H9 (cell line): ENCODE measurements at regions not wholly inside any gene's neighbourhood (a gene's known extent, or its start where the extent isn't known, plus 50 kb on each side); places are given as distances from the start of the nearest gene placed in this dataset.

Experiments used
- DNase-seq: peaks from one replicate; pipeline ENCODE4 v3.0.0-alpha.2; 2017
- H2AFZ ChIP-seq: one replicate; pipeline ENCODE4 v1.6.1; 2013; ENCODE audit warnings: mild to moderate bottlenecking, low read length, control low read depth, moderate library complexity
- H2AK5ac ChIP-seq: 2 replicates; pipeline ENCODE4 v1.6.1; 2013; ENCODE audit warnings: low read length, control low read depth, mixed read lengths; ENCODE audit not compliant: insufficient read length
- H2BK120ac ChIP-seq: one replicate; pipeline ENCODE4 v1.6.1; 2013; ENCODE audit warnings: low read depth, mild to moderate bottlenecking, low read length, control low read depth, inconsistent platforms; ENCODE audit not compliant: poor library complexity, severe bottlenecking
- H2BK12ac ChIP-seq: 2 replicates; pipeline ENCODE4 v1.6.1; 2013; ENCODE audit warnings: low read length, control low read depth, mixed read lengths, low read depth; ENCODE audit not compliant: insufficient read length
- H2BK15ac ChIP-seq: 2 replicates; pipeline ENCODE4 v1.6.1; 2013; ENCODE audit warnings: low read depth, low read length, control low read depth
- H2BK20ac ChIP-seq: one replicate; pipeline ENCODE4 v1.6.1; 2013; ENCODE audit warnings: low read depth, mild to moderate bottlenecking, low read length, control low read depth, inconsistent platforms; ENCODE audit not compliant: poor library complexity, severe bottlenecking
- H2BK5ac ChIP-seq: 2 replicates; pipeline ENCODE4 v1.6.1; 2013; ENCODE audit warnings: low read length, control low read depth, mixed read lengths; ENCODE audit not compliant: insufficient read length
- H3K14ac ChIP-seq: 2 replicates; pipeline ENCODE4 v1.6.1; 2013; ENCODE audit warnings: low read length, control low read depth; ENCODE audit not compliant: insufficient read depth
- H3K18ac ChIP-seq: 2 replicates; pipeline ENCODE4 v1.6.1; 2013; ENCODE audit warnings: low read depth, mild to moderate bottlenecking, mixed read lengths, low read length, control low read depth; ENCODE audit not compliant: insufficient read length
- H3K23ac ChIP-seq: 2 replicates; pipeline ENCODE4 v1.6.1; 2013; ENCODE audit warnings: low read length, control low read depth, mixed read lengths, low read depth; ENCODE audit not compliant: insufficient read length
- H3K23me2 ChIP-seq: 2 replicates; pipeline ENCODE4 v1.6.1; 2013; ENCODE audit warnings: low read depth, mild to moderate bottlenecking, mixed read lengths, low read length, control low read depth; ENCODE audit not compliant: insufficient read length, poor library complexity, severe bottlenecking
- H3K27ac ChIP-seq: 2 replicates; pipeline ENCODE4 v1.5.1; 2013; ENCODE audit warnings: low read length, control low read depth, mixed read lengths, low read depth; ENCODE audit not compliant: insufficient read length
- H3K27me3 ChIP-seq: 2 replicates; pipeline ENCODE4 v1.6.1; 2013; ENCODE audit warnings: low read length, control low read depth, inconsistent platforms; ENCODE audit not compliant: insufficient read depth
- H3K4ac ChIP-seq: 2 replicates; pipeline ENCODE4 v1.6.1; 2013; ENCODE audit warnings: low read depth, mild to moderate bottlenecking, control low read depth, inconsistent platforms, low read length, moderate library complexity
- H3K4me1 ChIP-seq: 2 replicates; pipeline ENCODE4 v1.6.1; 2013; ENCODE audit warnings: low read length, control low read depth, inconsistent platforms; ENCODE audit not compliant: insufficient read depth
- H3K4me2 ChIP-seq: 2 replicates; pipeline ENCODE4 v1.6.1; 2013; ENCODE audit warnings: low read length, control low read depth, mixed read lengths; ENCODE audit not compliant: insufficient read length, insufficient read depth
- H3K56ac ChIP-seq: 2 replicates; pipeline ENCODE4 v1.6.1; 2013; ENCODE audit warnings: low read depth, mild to moderate bottlenecking, mixed read lengths, low read length, control low read depth; ENCODE audit not compliant: insufficient read length
- H3K79me1 ChIP-seq: 2 replicates; pipeline ENCODE4 v1.6.1; 2013; ENCODE audit warnings: low read depth, mild to moderate bottlenecking, moderate library complexity, low read length, control low read depth, inconsistent platforms; ENCODE audit not compliant: insufficient read depth, poor library complexity, severe bottlenecking
- H3K79me2 ChIP-seq: 2 replicates; pipeline ENCODE4 v1.6.1; 2013; ENCODE audit warnings: low read length, control low read depth, inconsistent platforms; ENCODE audit not compliant: insufficient read depth
- H3K9ac ChIP-seq: 2 replicates; pipeline ENCODE4 v1.6.1; 2013; ENCODE audit warnings: low read length, control low read depth, mixed read lengths; ENCODE audit not compliant: insufficient read length; ENCODE audit errors: extremely low read depth
- H3K9me3 ChIP-seq: one replicate; pipeline ENCODE4 v1.6.1; 2013; ENCODE audit warnings: low read depth, low read length, inconsistent platforms; ENCODE audit not compliant: control insufficient read depth
- H3T11ph ChIP-seq: one replicate; pipeline ENCODE4 v1.6.1; 2013; ENCODE audit warnings: mild to moderate bottlenecking, low read length, control low read depth, inconsistent platforms
- H4K20me1 ChIP-seq: one replicate; pipeline ENCODE4 v1.6.1; 2013; ENCODE audit not compliant: control insufficient read depth, insufficient read length, insufficient read depth
- H4K5ac ChIP-seq: 2 replicates; pipeline ENCODE4 v1.6.1; 2013; ENCODE audit warnings: low read depth, mild to moderate bottlenecking, mixed read lengths, low read length, control low read depth; ENCODE audit not compliant: insufficient read length
- H4K8ac ChIP-seq: replicated peaks from 2 replicates; pipeline ENCODE4 v1.6.1; 2013; ENCODE audit warnings: low read length, control low read depth, mixed read lengths, low read depth; ENCODE audit not compliant: insufficient read length
- H4K91ac ChIP-seq: 2 replicates; pipeline ENCODE4 v1.6.1; 2013; ENCODE audit warnings: low read depth, mild to moderate bottlenecking, moderate library complexity, mixed read lengths, low read length, control low read depth; ENCODE audit not compliant: insufficient read length
- H3K27ac Mint-ChIP-seq, 3 experiments: 2 replicates in 2 of 3; 3 replicates in 1 of 3; pipeline ENCODE4 v1.8.0; 2020 to 2021; ENCODE audit warnings: mixed read lengths in 3 of 3, mild to moderate bottlenecking in 1 of 3, moderate library complexity in 1 of 3
- H3K27me3 Mint-ChIP-seq: 2 replicates; pipeline ENCODE4 v1.8.0; 2021; ENCODE audit warnings: low read depth, mild to moderate bottlenecking, moderate library complexity, mixed read lengths
- H3K36me3 Mint-ChIP-seq, 3 experiments: 2 replicates in 2 of 3; 3 replicates in 1 of 3; pipeline ENCODE4 v1.8.0; 2020 to 2021; ENCODE audit warnings: low read depth in 3 of 3, mixed read lengths in 3 of 3; ENCODE audit not compliant: insufficient read depth in 1 of 3
- H3K4me1 Mint-ChIP-seq, 2 experiments: 2 replicates each; pipeline ENCODE4 v1.8.0; 2020; ENCODE audit warnings: mixed read lengths in 2 of 2
- H3K4me3 Mint-ChIP-seq, 2 experiments: 2 replicates in 1 of 2; 3 replicates in 1 of 2; pipeline ENCODE4 v1.8.0; 2020 to 2021; ENCODE audit warnings: mild to moderate bottlenecking in 2 of 2, mixed read lengths in 2 of 2, moderate library complexity in 1 of 2
- H3K9me3 Mint-ChIP-seq, 2 experiments: 2 replicates in 1 of 2; 3 replicates in 1 of 2; pipeline ENCODE4 v1.8.0; 2020; ENCODE audit warnings: mild to moderate bottlenecking in 2 of 2, mixed read lengths in 2 of 2, moderate library complexity in 1 of 2
- WGBS: extraction: QIAGEN DNeasy Blood & Tissue Kit; methylation state at CpG from one replicate; pipeline ENCODE4 v1.1.7; 2013; ENCODE audit warnings: missing lambda C conversion rate, low lambda C conversion rate, mixed read lengths; ENCODE audit not compliant: insufficient read length; ENCODE audit errors: extremely low coverage; 5-methylcytosine and 5-hydroxymethylcytosine counted together
- TF ChIP-seq, protein P1 (sequence below): fragments of 200-600 bp; sonication (generic); conservative IDR thresholded peaks from 3 replicates; pipeline ENCODE4 v1.8.0; 2021; ENCODE audit warnings: antibody characterized with exemption, mild to moderate bottlenecking

DNA sequence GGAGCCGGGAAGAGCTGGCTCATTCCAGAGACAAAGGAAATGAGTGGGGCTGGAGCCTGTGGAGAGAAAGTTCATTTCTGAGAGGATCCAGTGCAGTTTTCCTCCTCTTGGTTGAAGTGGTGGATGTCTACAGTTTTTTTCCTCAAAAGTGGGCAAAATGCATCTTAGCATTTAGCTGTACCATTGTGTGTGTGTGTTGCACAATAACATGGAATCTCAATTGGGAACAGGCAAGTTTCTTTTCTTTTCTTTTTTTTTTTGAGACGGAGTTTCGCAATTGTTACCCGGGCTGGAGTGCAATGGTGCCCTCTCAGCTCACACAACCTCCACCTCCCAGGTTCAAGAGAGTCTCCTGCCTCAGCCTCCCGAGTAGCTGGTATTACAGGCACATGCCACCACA, 101.5 kb upstream of the UBE2E1 start:
- H2AFZ ChIP-seq, result no peak overlapping the region
- no peaks in the 10 kb centered on the region for H3K9me3 Mint-ChIP-seq
- no peak overlapping the region for H3K27ac ChIP-seq
- H4K20me1 ChIP-seq, result no peaks in the 10 kb centered on the region
- H2BK20ac ChIP-seq, result no peak overlapping the region
- WGBS, result no CpG with 5 or more reads among the region's 5 CpGs
- no peak overlapping the region for H2AK5ac ChIP-seq
- no peaks in the 10 kb centered on the region for H3K23me2 ChIP-seq
- H4K5ac ChIP-seq, result no peak overlapping the region
- H2BK12ac ChIP-seq, result no peak overlapping the region
- no peak overlapping the region for H4K91ac ChIP-seq
- no peak overlapping the region for H3K4me3 Mint-ChIP-seq
- H3K18ac ChIP-seq, result no peak overlapping the region
- peaks cover 10 to 13% of the 10 kb centered on the region in 2 experiments for H3K4me1 Mint-ChIP-seq
- no peak overlapping the region for H3T11ph ChIP-seq
- H3K56ac ChIP-seq, result no peak overlapping the region
- no peak overlapping the region for H2BK120ac ChIP-seq
- H2BK5ac ChIP-seq, result no peak overlapping the region
- H3K9ac ChIP-seq, result no peak overlapping the region
- H3K27me3 Mint-ChIP-seq, result no peaks in the 10 kb centered on the region
- no peak overlapping the region for H4K8ac ChIP-seq
- H3K23ac ChIP-seq, result no peak overlapping the region
- no peak overlapping the region for H3K27ac Mint-ChIP-seq
- no peaks in the 10 kb centered on the region for H3K9me3 ChIP-seq
- DNase-seq, result no peak
- H3K4ac ChIP-seq, result no peak overlapping the region
- H3K79me1 ChIP-seq, result no peaks in the 10 kb centered on the region
- H3K79me2 ChIP-seq, result no peaks in the 10 kb centered on the region
- H3K27me3 ChIP-seq, result no peaks in the 10 kb centered on the region
- no peaks in the 10 kb centered on the region for H3K36me3 Mint-ChIP-seq
- TF ChIP-seq, protein P1, sequence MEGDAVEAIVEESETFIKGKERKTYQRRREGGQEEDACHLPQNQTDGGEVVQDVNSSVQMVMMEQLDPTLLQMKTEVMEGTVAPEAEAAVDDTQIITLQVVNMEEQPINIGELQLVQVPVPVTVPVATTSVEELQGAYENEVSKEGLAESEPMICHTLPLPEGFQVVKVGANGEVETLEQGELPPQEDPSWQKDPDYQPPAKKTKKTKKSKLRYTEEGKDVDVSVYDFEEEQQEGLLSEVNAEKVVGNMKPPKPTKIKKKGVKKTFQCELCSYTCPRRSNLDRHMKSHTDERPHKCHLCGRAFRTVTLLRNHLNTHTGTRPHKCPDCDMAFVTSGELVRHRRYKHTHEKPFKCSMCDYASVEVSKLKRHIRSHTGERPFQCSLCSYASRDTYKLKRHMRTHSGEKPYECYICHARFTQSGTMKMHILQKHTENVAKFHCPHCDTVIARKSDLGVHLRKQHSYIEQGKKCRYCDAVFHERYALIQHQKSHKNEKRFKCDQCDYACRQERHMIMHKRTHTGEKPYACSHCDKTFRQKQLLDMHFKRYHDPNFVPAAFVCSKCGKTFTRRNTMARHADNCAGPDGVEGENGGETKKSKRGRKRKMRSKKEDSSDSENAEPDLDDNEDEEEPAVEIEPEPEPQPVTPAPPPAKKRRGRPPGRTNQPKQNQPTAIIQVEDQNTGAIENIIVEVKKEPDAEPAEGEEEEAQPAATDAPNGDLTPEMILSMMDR, result no peak
- H3K4me2 ChIP-seq, result no peak overlapping the region
- no peak overlapping the region for H3K14ac ChIP-seq
- no peak overlapping the region for H2BK15ac ChIP-seq
- H3K4me1 ChIP-seq, result peaks cover 2% of the 10 kb centered on the region; the same call in 1 of the 2 replicates
